PC-9 (cell line): ENCODE measurements at regions not wholly inside any gene's neighbourhood (a gene's known extent, or its start where the extent isn't known, plus 50 kb on each side); places are given as distances from the start of the nearest gene placed in this dataset.
A peak's percentile ranks its signal among the peaks of the same experiment; 100 is the strongest.

ENCODE experiments used
- BruUV-seq: library from RNA; stranded (reverse); fragments of 400-500 nt; replicated peaks from 2 replicates; lab custom pipeline; 2021; lab: Mats Ljungman, UMichigan
- CTCF ChIA-PET: fragments of 300-600 bp; sonication (Branson Sonifier 250); formaldehyde crosslinking; loops from one replicate; lab custom pipeline; 2022; ENCODE audit warnings: antibody characterized with exemption; lab: Charles Lee
- POLR2A ChIA-PET: fragments of 300-600 bp; sonication (Branson Sonifier 250); formaldehyde crosslinking; loops from one replicate; lab custom pipeline; 2022; ENCODE audit warnings: antibody characterized with exemption; ENCODE audit not compliant: unreplicated experiment; lab: Charles Lee
- DNase-seq, 2 experiments: peaks; one replicate each; pipeline versions ENCODE4 v3.0.0 to v3.0.0-alpha.2; 2015 to 2022; ENCODE audit warnings: mixed read lengths in 1 of 2
- H2AFZ ChIP-seq: fragments of 200-600 bp; sonication (generic); 2 replicates; pipeline ENCODE4 v1.8.1; 2017; ENCODE audit warnings: antibody characterized with exemption
- H3F3A ChIP-seq: fragments of 200-600 bp; sonication (generic); 2 replicates; pipeline ENCODE4 v1.8.1; 2017; ENCODE audit warnings: antibody characterized with exemption, mild to moderate bottlenecking, low read depth; ENCODE audit not compliant: insufficient read depth
- H3K27ac ChIP-seq: fragments of 200-600 bp; sonication (generic); 2 replicates; pipeline ENCODE4 v1.6.1; 2016; ENCODE audit warnings: mixed run types
- H3K27me3 ChIP-seq: fragments of 200-600 bp; sonication (generic); 2 replicates; pipeline ENCODE4 v1.6.1; 2016; ENCODE audit warnings: low read depth, mixed run types; ENCODE audit not compliant: insufficient read depth
- H3K36me3 ChIP-seq: fragments of 200-600 bp; sonication (generic); 2 replicates; pipeline ENCODE4 v1.6.1; 2016; ENCODE audit warnings: low read depth, mixed run types
- H3K4me1 ChIP-seq: fragments of 200-600 bp; sonication (generic); replicated peaks from 2 replicates; pipeline ENCODE4 v1.6.1; 2016; ENCODE audit warnings: mixed run types; ENCODE audit not compliant: insufficient read depth
- H3K4me2 ChIP-seq: fragments of 200-600 bp; sonication (generic); 2 replicates; pipeline ENCODE4 v1.6.1; 2017; ENCODE audit warnings: mixed run types
- H3K4me3 ChIP-seq: fragments of 200-600 bp; sonication (generic); 2 replicates; pipeline ENCODE4 v1.6.1; 2016; ENCODE audit warnings: mixed run types
- H3K79me2 ChIP-seq: fragments of 200-600 bp; sonication (generic); 2 replicates; pipeline ENCODE4 v1.6.1; 2017; ENCODE audit warnings: low read depth, mixed run types
- H3K9me2 ChIP-seq: fragments of 200-600 bp; sonication (generic); 2 replicates; pipeline ENCODE4 v1.8.1; 2017; ENCODE audit warnings: mild to moderate bottlenecking; ENCODE audit not compliant: insufficient read depth
- H3K9me3 ChIP-seq: fragments of 200-600 bp; sonication (generic); 2 replicates; pipeline ENCODE4 v1.8.1; 2016; ENCODE audit warnings: low read depth; ENCODE audit not compliant: insufficient read depth
- H4K20me1 ChIP-seq: fragments of 200-600 bp; sonication (generic); 2 replicates; pipeline ENCODE4 v1.8.1; 2017; ENCODE audit not compliant: insufficient read depth
- CTCF ChIP-seq: fragments of 200-600 bp; sonication (generic); conservative IDR thresholded peaks from 2 replicates; pipeline ENCODE4 v1.6.1; 2017; ENCODE audit warnings: mixed run types, antibody characterized with exemption, mild to moderate bottlenecking, moderate library complexity
- EZH2 ChIP-seq: fragments of 200-600 bp; sonication (generic); IDR thresholded peaks from 2 replicates; pipeline ENCODE4 v1.8.0; 2017; ENCODE audit warnings: antibody characterized with exemption, low read depth
- intact Hi-C: fragments of 100-400 bp; cut with micrococcal nuclease; formaldehyde crosslinking; loops from one replicate; pipeline ENCODE4 v1.10.0; 2022; ENCODE audit not compliant: unreplicated experiment

- Histone ChIP-seq H3K27ac (no peak overlapping the region), H2AFZ (no peak overlapping the region), H3K4me3 (no peak overlapping the region), H4K20me1 (no peaks in the 10 kb centered on the region), H3K4me1 (no peaks in the 10 kb centered on the region; the same call in 1 of the 2 replicates), H3F3A (no peaks in the 10 kb centered on the region), H3K36me3 (no peaks in the 10 kb centered on the region), H3K4me2 (no peak overlapping the region), H3K79me2 (no peaks in the 10 kb centered on the region), H3K9me3 (0 out of 2 replicates have a peak, but pooled peaks cover 4% of the 10 kb centered on the region), H3K9me2 (no peaks in the 10 kb centered on the region), H3K27me3 (no peaks in the 10 kb centered on the region)
- no peak for TF ChIP-seq EZH2
- TF ChIP-seq CTCF = no peak
- BruUV-seq = no TSS peak
- DNase-seq = no peak
- POLR2A ChIA-PET = no interaction called here
- intact Hi-C loops = loop anchor here (2.0 to 10.0 kb wide), 8 partner anchors 27 to 915 kb away; partner anchors contain the start of genes CST9 and FOXA2
- CTCF ChIA-PET = interaction anchor here (0.6 kb wide), 1 partner anchor 340 kb away, joined by 3 read pairs; no protein-coding TSS in a partner anchor
Observed at GRCh38 chr20:22690000-22690399, 105.6 kb upstream of the FOXA2 start.

- H3K9me2 ChIP-seq = no peaks in the 10 kb centered on the region
- DNase-seq = no peak
- no peaks in the 10 kb centered on the region for H3K36me3 ChIP-seq
- no peak overlapping the region for H3K4me2 ChIP-seq
- no peaks in the 10 kb centered on the region for H4K20me1 ChIP-seq
- no TSS peak for BruUV-seq
- ChIA-PET POLR2A (no interaction called here), CTCF (interaction anchor here (0.6 to 1.4 kb wide), 2 partner anchors 284 to 341 kb away, joined by 3 to 8 read pairs; no protein-coding TSS in a partner anchor)
- H3K4me1 ChIP-seq = no peaks in the 10 kb centered on the region; the same call in 1 of the 2 replicates
- intact Hi-C loops = loop anchor here (1.0 to 10.0 kb wide), 11 partner anchors 26 to 914 kb away; partner anchors contain the start of gene CST9
- H2AFZ ChIP-seq = no peak overlapping the region
- TF ChIP-seq EZH2 (no peak), CTCF (no peak)
- no peak overlapping the region for H3K4me3 ChIP-seq
- no peak overlapping the region for H3K27ac ChIP-seq
- 0 out of 2 replicates have a peak, but pooled peaks cover 4% of the 10 kb centered on the region for H3K9me3 ChIP-seq
- no peaks in the 10 kb centered on the region for H3F3A ChIP-seq
- H3K27me3 ChIP-seq = no peaks in the 10 kb centered on the region
- H3K79me2 ChIP-seq = no peaks in the 10 kb centered on the region
Observed at GRCh38 chr20:22690616-22691179, 106.3 kb upstream of the FOXA2 start.

GRCh38 chr20:22691369-22692118 lies 107.2 kb upstream of the FOXA2 start:
- no peaks in the 10 kb centered on the region for H3K9me2 ChIP-seq
- 0 out of 2 replicates have a peak, but pooled peaks cover 4% of the 10 kb centered on the region for H3K9me3 ChIP-seq
- H3K27ac ChIP-seq = no peak overlapping the region
- no peaks in the 10 kb centered on the region for H3K27me3 ChIP-seq
- intact Hi-C loops = loop anchor here (1.0 to 10.0 kb wide), 11 partner anchors 25 to 913 kb away; partner anchors contain the start of gene CST9
- TF ChIP-seq CTCF = peak; percentile 96
- no peak for TF ChIP-seq EZH2
- H3K4me1 ChIP-seq = no peaks in the 10 kb centered on the region; the same call in 1 of the 2 replicates
- CTCF ChIA-PET = interaction anchor here (0.5 to 1.8 kb wide), 14 partner anchors 14 to 658 kb away, joined by 3 to 10 read pairs (median 4); no protein-coding TSS in a partner anchor
- H2AFZ ChIP-seq = peak overlapping the region; percentile 60; the same call in 1 of the 2 replicates
- H3F3A ChIP-seq = no peaks in the 10 kb centered on the region
- peak in 1 of 2 experiments; percentile 72 for DNase-seq
- peak overlapping the region; percentile 23 for H3K4me2 ChIP-seq
- no peak overlapping the region for H3K4me3 ChIP-seq
- POLR2A ChIA-PET = interaction anchor here (0.5 to 0.7 kb wide), 5 partner anchors 100 to 648 kb away, joined by 3 to 5 read pairs (median 4); no protein-coding TSS in a partner anchor
- no TSS peak for BruUV-seq
- no peaks in the 10 kb centered on the region for H3K36me3 ChIP-seq
- no peaks in the 10 kb centered on the region for H4K20me1 ChIP-seq
- H3K79me2 ChIP-seq = no peaks in the 10 kb centered on the region
